Prostate gland (tissue), 2 donors: ENCODE measurements at regions not wholly inside any gene's neighbourhood (a gene's known extent, or its start where the extent isn't known, plus 50 kb on each side); places are given as distances from the start of the nearest gene placed in this dataset.

ENCODE experiments used
- POLR2A ChIP-seq: fragments of 450-650 bp; IDR thresholded peaks from one replicate; pipeline ENCODE4 v1.6.1; 2016; ENCODE audit warnings: antibody characterized with exemption, mild to moderate bottlenecking
- TF ChIP-seq, protein P1 (sequence below), 4 experiments: fragments of 200-600 bp in 2 of 4; fragments of 450-650 bp in 2 of 4; sonication (generic) in 2 of 4; IDR thresholded peaks; 1 replicate in 3 of 4; 2 replicates in 1 of 4; pipeline ENCODE4 v1.5.1; 2016 to 2019; ENCODE audit warnings: antibody characterized with exemption in 4 of 4, mild to moderate bottlenecking in 2 of 4, moderate library complexity in 2 of 4

DNA sequence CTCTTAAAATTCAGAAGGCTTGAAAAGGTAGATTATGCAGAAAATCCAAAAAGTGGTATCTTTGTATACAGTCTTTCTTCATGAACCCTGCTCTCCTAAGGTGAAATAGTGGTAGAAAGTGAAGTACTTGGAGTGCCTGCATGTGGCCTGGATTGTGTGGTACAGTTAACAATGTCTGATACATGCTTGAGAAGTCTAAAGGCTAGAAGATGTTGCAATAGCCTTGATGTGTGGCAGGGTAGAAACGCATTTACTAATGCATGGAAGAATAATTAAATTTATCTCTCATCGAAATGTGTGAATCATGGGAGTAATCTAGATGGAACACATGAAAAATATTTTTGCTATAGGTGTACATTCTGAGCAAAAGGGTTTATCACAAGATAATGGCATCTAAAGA, 1632.3 kb upstream of the B3GALT2 start:
- TF ChIP-seq POLR2A = no peak
- TF ChIP-seq, protein P1, sequence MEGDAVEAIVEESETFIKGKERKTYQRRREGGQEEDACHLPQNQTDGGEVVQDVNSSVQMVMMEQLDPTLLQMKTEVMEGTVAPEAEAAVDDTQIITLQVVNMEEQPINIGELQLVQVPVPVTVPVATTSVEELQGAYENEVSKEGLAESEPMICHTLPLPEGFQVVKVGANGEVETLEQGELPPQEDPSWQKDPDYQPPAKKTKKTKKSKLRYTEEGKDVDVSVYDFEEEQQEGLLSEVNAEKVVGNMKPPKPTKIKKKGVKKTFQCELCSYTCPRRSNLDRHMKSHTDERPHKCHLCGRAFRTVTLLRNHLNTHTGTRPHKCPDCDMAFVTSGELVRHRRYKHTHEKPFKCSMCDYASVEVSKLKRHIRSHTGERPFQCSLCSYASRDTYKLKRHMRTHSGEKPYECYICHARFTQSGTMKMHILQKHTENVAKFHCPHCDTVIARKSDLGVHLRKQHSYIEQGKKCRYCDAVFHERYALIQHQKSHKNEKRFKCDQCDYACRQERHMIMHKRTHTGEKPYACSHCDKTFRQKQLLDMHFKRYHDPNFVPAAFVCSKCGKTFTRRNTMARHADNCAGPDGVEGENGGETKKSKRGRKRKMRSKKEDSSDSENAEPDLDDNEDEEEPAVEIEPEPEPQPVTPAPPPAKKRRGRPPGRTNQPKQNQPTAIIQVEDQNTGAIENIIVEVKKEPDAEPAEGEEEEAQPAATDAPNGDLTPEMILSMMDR (IDR thresholded peaks at IDR 0.05) = no peak
